Spleen (tissue), 7 donors: ENCODE measurements at regions not wholly inside any gene's neighbourhood (a gene's known extent, or its start where the extent isn't known, plus 50 kb on each side); places are given as distances from the start of the nearest gene placed in this dataset.

Experiments
- POLR2A ChIP-seq, 3 donors: fragments of 450-650 bp; IDR thresholded peaks; one replicate each; pipeline ENCODE4 v1.5.1; 2017; ENCODE audit warnings: antibody characterized with exemption in 3 of 3, mild to moderate bottlenecking in 1 of 3
- TF ChIP-seq, protein P1 (sequence below), 11 experiments: fragments of 200-600 bp in 7 of 11; fragments of 450-650 bp in 4 of 11; sonication (generic) in 4 of 11; IDR thresholded peaks in 8 of 11; conservative IDR thresholded peaks in 3 of 11; 1 replicate in 7 of 11; 2 replicates in 4 of 11; pipeline versions ENCODE4 v1.4.0 to v1.8.0; 2016 to 2021; ENCODE audit warnings: antibody characterized with exemption in 11 of 11, inconsistent platforms in 4 of 11, mild to moderate bottlenecking in 1 of 11
- donor health status: DM: no; HTN: no; CAD: no; lungs with moderate emphysema.
- donor health status: DM: no; HTN: no; CAD: no.
- donor health status: DM: no; HTN: no; CAD: no.

DNA sequence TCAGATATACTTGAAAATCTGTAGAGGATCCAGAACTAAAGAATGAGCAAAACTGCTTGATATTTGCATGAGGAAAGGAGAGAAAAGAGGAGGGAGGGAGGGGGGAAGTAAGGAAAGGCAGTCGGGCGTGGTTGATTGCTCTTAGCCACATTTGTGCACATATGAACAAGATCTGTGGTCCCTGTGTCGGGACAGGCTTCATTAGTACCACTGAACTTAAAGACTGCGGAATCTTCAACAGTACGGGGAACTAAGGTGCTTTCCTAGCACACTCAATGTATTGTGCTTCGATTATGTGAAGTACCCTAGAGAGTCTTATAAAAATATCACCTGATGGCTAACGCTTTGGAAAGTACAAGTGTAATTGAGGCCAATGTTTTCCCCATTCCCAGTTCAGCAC is 59.9 kb downstream of the ZBTB18 start:
- TF ChIP-seq, protein P1, sequence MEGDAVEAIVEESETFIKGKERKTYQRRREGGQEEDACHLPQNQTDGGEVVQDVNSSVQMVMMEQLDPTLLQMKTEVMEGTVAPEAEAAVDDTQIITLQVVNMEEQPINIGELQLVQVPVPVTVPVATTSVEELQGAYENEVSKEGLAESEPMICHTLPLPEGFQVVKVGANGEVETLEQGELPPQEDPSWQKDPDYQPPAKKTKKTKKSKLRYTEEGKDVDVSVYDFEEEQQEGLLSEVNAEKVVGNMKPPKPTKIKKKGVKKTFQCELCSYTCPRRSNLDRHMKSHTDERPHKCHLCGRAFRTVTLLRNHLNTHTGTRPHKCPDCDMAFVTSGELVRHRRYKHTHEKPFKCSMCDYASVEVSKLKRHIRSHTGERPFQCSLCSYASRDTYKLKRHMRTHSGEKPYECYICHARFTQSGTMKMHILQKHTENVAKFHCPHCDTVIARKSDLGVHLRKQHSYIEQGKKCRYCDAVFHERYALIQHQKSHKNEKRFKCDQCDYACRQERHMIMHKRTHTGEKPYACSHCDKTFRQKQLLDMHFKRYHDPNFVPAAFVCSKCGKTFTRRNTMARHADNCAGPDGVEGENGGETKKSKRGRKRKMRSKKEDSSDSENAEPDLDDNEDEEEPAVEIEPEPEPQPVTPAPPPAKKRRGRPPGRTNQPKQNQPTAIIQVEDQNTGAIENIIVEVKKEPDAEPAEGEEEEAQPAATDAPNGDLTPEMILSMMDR (IDR thresholded peaks at IDR 0.05 in 8 of 11, conservative IDR thresholded peaks at IDR 0.05 in 3 of 11), result no peak
- TF ChIP-seq POLR2A (IDR thresholded peaks at IDR 0.05), result no peak
